A673 (cell line): ENCODE measurements at regions not wholly inside any gene's neighbourhood (a gene's known extent, or its start where the extent isn't known, plus 50 kb on each side); places are given as distances from the start of the nearest gene placed in this dataset.

Experiments used
- BruUV-seq: library from RNA; stranded (reverse); fragments of 400-500 nt; replicated peaks from 2 replicates; lab custom pipeline; 2021; lab: Mats Ljungman, UMichigan
- CTCF ChIA-PET: fragments of 300-600 bp; sonication (Branson Sonifier 250); formaldehyde crosslinking; loops from one replicate; lab custom pipeline; 2022; ENCODE audit warnings: antibody characterized with exemption; lab: Charles Lee
- POLR2A ChIA-PET: fragments of 300-600 bp; sonication (Branson Sonifier 250); formaldehyde crosslinking; loops from one replicate; lab custom pipeline; 2022; ENCODE audit warnings: antibody characterized with exemption; ENCODE audit not compliant: low non-redundant PET; lab: Charles Lee
- DNase-seq: peaks from one replicate; pipeline ENCODE4 v3.0.0-alpha.2; 2015; ENCODE audit warnings: low spot score
- H3K27ac ChIP-seq: fragments of 200-600 bp; sonication (generic); 2 replicates; pipeline ENCODE4 v1.5.1; 2016; ENCODE audit warnings: mixed run types, low read depth, mild to moderate bottlenecking, mixed read lengths, antibody characterized with exemption, low read length; ENCODE audit not compliant: poor library complexity, severe bottlenecking
- H3K27me3 ChIP-seq: fragments of 200-600 bp; sonication (generic); replicated peaks from 2 replicates; pipeline ENCODE4 v1.6.1; 2017; ENCODE audit warnings: mixed run types, low read depth, mild to moderate bottlenecking, mixed read lengths, antibody characterized with exemption, low read length; ENCODE audit not compliant: insufficient read depth, poor library complexity
- H3K36me3 ChIP-seq: fragments of 200-600 bp; sonication (generic); 2 replicates; pipeline ENCODE4 v1.6.1; 2016; ENCODE audit warnings: mixed run types, mild to moderate bottlenecking, mixed read lengths, antibody characterized with exemption, low read length; ENCODE audit not compliant: insufficient read depth, poor library complexity, severe bottlenecking
- H3K4me1 ChIP-seq: fragments of 200-600 bp; sonication (generic); 2 replicates; pipeline ENCODE4 v1.6.1; 2017; ENCODE audit warnings: mixed run types, mild to moderate bottlenecking, mixed read lengths, antibody characterized with exemption, low read length; ENCODE audit not compliant: insufficient read depth, poor library complexity, severe bottlenecking
- H3K4me3 ChIP-seq: fragments of 200-600 bp; sonication (generic); 2 replicates; pipeline ENCODE4 v1.5.1; 2016; ENCODE audit warnings: low read depth, mixed run types, mild to moderate bottlenecking, mixed read lengths, low read length; ENCODE audit not compliant: poor library complexity, severe bottlenecking
- H3K9me3 ChIP-seq: fragments of 200-600 bp; sonication (generic); 2 replicates; pipeline ENCODE4 v1.6.1; 2016; ENCODE audit warnings: mixed run types, low read depth, mild to moderate bottlenecking, mixed read lengths, antibody characterized with exemption, low read length; ENCODE audit not compliant: poor library complexity, severe bottlenecking
- EZH2 ChIP-seq: fragments of 200-600 bp; sonication (generic); IDR thresholded peaks from 2 replicates; pipeline ENCODE4 v1.6.1; 2017; ENCODE audit warnings: borderline replicate concordance, low read depth, mild to moderate bottlenecking, mixed read lengths, antibody characterized with exemption, low read length; ENCODE audit not compliant: poor library complexity, severe bottlenecking
- intact Hi-C: fragments of 100-400 bp; cut with micrococcal nuclease; formaldehyde crosslinking; loops from one replicate; pipeline ENCODE4 v1.10.0; 2022; ENCODE audit not compliant: unreplicated experiment
- TF ChIP-seq, protein P1 (sequence below): fragments of 300-800, 200-600 bp; sonication (generic); conservative IDR thresholded peaks from 2 replicates; pipeline ENCODE4 v1.5.1; 2017; ENCODE audit warnings: low read depth, mild to moderate bottlenecking, antibody characterized with exemption, low read length, moderate library complexity, mixed read lengths

GRCh38 chr13:31898378-31899071 is 133.0 kb upstream of the FRY start:
- no peak overlapping the region for H3K4me3 ChIP-seq
- ChIA-PET POLR2A (no interaction called here), CTCF (no interaction called here)
- intact Hi-C loops = no loop called here
- H3K36me3 ChIP-seq = no peaks in the 10 kb centered on the region
- no peaks in the 10 kb centered on the region for H3K27me3 ChIP-seq
- no peak overlapping the region for H3K27ac ChIP-seq
- no peaks in the 10 kb centered on the region for H3K9me3 ChIP-seq
- DNase-seq = no peak
- BruUV-seq = no TSS peak
- no peak for TF ChIP-seq EZH2
- TF ChIP-seq, protein P1, sequence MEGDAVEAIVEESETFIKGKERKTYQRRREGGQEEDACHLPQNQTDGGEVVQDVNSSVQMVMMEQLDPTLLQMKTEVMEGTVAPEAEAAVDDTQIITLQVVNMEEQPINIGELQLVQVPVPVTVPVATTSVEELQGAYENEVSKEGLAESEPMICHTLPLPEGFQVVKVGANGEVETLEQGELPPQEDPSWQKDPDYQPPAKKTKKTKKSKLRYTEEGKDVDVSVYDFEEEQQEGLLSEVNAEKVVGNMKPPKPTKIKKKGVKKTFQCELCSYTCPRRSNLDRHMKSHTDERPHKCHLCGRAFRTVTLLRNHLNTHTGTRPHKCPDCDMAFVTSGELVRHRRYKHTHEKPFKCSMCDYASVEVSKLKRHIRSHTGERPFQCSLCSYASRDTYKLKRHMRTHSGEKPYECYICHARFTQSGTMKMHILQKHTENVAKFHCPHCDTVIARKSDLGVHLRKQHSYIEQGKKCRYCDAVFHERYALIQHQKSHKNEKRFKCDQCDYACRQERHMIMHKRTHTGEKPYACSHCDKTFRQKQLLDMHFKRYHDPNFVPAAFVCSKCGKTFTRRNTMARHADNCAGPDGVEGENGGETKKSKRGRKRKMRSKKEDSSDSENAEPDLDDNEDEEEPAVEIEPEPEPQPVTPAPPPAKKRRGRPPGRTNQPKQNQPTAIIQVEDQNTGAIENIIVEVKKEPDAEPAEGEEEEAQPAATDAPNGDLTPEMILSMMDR = no peak
- no peaks in the 10 kb centered on the region for H3K4me1 ChIP-seq

GRCh38 chr13:31901985-31902384 is 129.6 kb upstream of the FRY start:
- Histone ChIP-seq H3K4me1 (no peaks in the 10 kb centered on the region), H3K27ac (no peak overlapping the region), H3K9me3 (no peaks in the 10 kb centered on the region), H3K27me3 (no peaks in the 10 kb centered on the region), H3K36me3 (no peaks in the 10 kb centered on the region), H3K4me3 (no peak overlapping the region)
- ChIA-PET POLR2A (no interaction called here), CTCF (no interaction called here)
- intact Hi-C loops = no loop called here
- no TSS peak for BruUV-seq
- no peak for TF ChIP-seq EZH2
- TF ChIP-seq, protein P1 = no peak
- no peak for DNase-seq

GRCh38 chr13:31903111-31903815 is 128.3 kb upstream of the FRY start:
- Histone ChIP-seq H3K4me3 (no peak overlapping the region), H3K9me3 (no peaks in the 10 kb centered on the region), H3K36me3 (no peaks in the 10 kb centered on the region), H3K27ac (no peak overlapping the region), H3K4me1 (no peaks in the 10 kb centered on the region), H3K27me3 (no peaks in the 10 kb centered on the region)
- ChIA-PET POLR2A (no interaction called here), CTCF (no interaction called here)
- TF ChIP-seq EZH2 = no peak
- TF ChIP-seq, protein P1 = no peak
- intact Hi-C loops = no loop called here
- no peak for DNase-seq
- no TSS peak for BruUV-seq
